KMS-11 (cell line): ENCODE measurements at regions not wholly inside any gene's neighbourhood (a gene's known extent, or its start where the extent isn't known, plus 50 kb on each side); places are given as distances from the start of the nearest gene placed in this dataset.
A peak's percentile ranks its signal among the peaks of the same experiment; 100 is the strongest.

Experiments
- H2AFZ ChIP-seq: fragments of 200-600 bp; sonication (generic); 2 replicates; pipeline ENCODE4 v1.6.1; 2016; ENCODE audit warnings: antibody characterized with exemption, mixed run types, low read depth
- H3K27ac ChIP-seq: fragments of 200-600 bp; sonication (generic); 2 replicates; pipeline ENCODE4 v1.6.1; 2016; ENCODE audit warnings: mild to moderate bottlenecking, mixed run types
- H3K27me3 ChIP-seq: fragments of 200-600 bp; sonication (generic); 2 replicates; pipeline ENCODE4 v1.6.1; 2017; ENCODE audit warnings: mild to moderate bottlenecking, low read depth, mixed run types, moderate library complexity; ENCODE audit not compliant: insufficient read depth
- H3K36me3 ChIP-seq: fragments of 200-600 bp; sonication (generic); 2 replicates; pipeline ENCODE4 v1.6.1; 2017; ENCODE audit warnings: mild to moderate bottlenecking, mixed run types; ENCODE audit not compliant: insufficient read depth
- H3K4me1 ChIP-seq: fragments of 200-600 bp; sonication (generic); 2 replicates; pipeline ENCODE4 v1.6.1; 2016; ENCODE audit warnings: mild to moderate bottlenecking, low read depth, mixed run types; ENCODE audit not compliant: poor library complexity, severe bottlenecking
- H3K4me2 ChIP-seq: fragments of 200-600 bp; sonication (generic); 2 replicates; pipeline ENCODE4 v1.7.0; 2016; ENCODE audit warnings: mild to moderate bottlenecking, mixed run types
- H3K4me3 ChIP-seq: fragments of 200-600 bp; sonication (generic); IDR thresholded peaks from 2 replicates; pipeline ENCODE4 v1.6.1; 2017; ENCODE audit warnings: low read depth, low read length, mixed read lengths; ENCODE audit not compliant: insufficient read depth
- H3K79me2 ChIP-seq: fragments of 200-600 bp; sonication (generic); 2 replicates; pipeline ENCODE4 v1.6.1; 2016; ENCODE audit warnings: low read depth, mixed run types; ENCODE audit not compliant: insufficient read depth
- H3K9ac ChIP-seq: fragments of 200-600 bp; sonication (generic); 2 replicates; pipeline ENCODE4 v1.6.1; 2016; ENCODE audit warnings: mild to moderate bottlenecking, mixed run types
- H4K20me1 ChIP-seq: fragments of 200-600 bp; sonication (generic); 2 replicates; pipeline ENCODE4 v1.6.1; 2016; ENCODE audit warnings: mild to moderate bottlenecking, mixed run types; ENCODE audit not compliant: insufficient read depth
- TF ChIP-seq, protein P1 (sequence below): fragments of 200-600 bp; sonication (generic); conservative IDR thresholded peaks from 2 replicates; pipeline ENCODE4 v1.6.1; 2017; ENCODE audit warnings: low read depth, mild to moderate bottlenecking, antibody characterized with exemption, low read length, moderate library complexity, mixed read lengths

DNA sequence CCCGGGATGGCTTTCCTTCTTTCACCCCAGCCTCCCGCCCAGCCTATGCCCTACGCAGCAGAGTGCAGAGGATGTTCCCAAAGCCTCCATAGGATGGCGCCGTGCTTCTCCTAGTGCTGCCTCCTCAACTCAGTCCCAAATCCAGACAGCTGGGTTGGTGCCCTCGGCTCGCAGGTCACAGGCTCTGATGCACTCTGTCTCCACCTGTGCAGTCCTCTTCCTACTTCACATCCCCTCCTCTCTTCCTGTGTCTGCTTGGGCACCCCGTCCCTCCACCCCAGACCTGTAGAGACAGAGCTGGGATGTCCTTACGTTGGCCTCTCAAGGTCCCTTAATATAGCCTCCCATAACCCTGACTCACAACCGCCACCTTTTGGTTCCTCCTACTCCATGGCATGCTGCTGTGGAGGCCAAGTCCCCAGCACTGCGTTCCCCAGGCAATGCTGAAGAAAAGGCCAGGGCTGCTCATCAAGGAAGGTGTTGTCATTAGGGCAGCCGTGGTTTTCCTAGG lies 314.4 kb downstream of the GADD45G start:
- Histone ChIP-seq H3K4me1 (peaks cover 3% of the 10 kb centered on the region), H3K27me3 (no peaks in the 10 kb centered on the region), H2AFZ (no peak overlapping the region), H3K4me3 (no peak overlapping the region), H3K27ac (no peak overlapping the region), H3K9ac (no peak overlapping the region), H3K4me2 (no peak overlapping the region), H3K36me3 (no peaks in the 10 kb centered on the region), H3K79me2 (no peaks in the 10 kb centered on the region), H4K20me1 (no peaks in the 10 kb centered on the region)
- TF ChIP-seq, protein P1, sequence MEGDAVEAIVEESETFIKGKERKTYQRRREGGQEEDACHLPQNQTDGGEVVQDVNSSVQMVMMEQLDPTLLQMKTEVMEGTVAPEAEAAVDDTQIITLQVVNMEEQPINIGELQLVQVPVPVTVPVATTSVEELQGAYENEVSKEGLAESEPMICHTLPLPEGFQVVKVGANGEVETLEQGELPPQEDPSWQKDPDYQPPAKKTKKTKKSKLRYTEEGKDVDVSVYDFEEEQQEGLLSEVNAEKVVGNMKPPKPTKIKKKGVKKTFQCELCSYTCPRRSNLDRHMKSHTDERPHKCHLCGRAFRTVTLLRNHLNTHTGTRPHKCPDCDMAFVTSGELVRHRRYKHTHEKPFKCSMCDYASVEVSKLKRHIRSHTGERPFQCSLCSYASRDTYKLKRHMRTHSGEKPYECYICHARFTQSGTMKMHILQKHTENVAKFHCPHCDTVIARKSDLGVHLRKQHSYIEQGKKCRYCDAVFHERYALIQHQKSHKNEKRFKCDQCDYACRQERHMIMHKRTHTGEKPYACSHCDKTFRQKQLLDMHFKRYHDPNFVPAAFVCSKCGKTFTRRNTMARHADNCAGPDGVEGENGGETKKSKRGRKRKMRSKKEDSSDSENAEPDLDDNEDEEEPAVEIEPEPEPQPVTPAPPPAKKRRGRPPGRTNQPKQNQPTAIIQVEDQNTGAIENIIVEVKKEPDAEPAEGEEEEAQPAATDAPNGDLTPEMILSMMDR: peak; percentile 36; the same call in 1 of the 2 replicates

DNA sequence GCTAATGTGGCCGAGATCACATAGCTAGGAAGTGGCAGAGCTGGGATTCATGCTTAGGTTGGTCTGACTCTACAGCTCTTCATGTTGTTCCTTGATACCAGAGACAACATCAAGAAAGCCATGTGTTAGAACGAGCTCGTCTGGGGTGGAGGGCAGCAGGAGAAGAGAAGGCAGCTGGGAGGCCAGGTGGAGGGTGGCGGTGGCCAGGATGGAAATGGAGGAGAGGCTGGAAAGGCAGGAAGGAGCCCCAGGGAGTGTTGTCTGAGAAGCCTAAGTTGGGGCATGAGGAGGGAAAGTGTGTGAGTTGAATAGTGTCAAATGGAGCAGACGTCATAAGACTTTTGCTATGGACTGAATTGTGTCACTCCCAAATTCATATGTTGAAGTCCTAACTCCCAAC lies 315.3 kb downstream of the GADD45G start:
- H3K27me3 ChIP-seq: no peaks in the 10 kb centered on the region
- no peak overlapping the region for H3K9ac ChIP-seq
- H4K20me1 ChIP-seq: no peaks in the 10 kb centered on the region
- H3K79me2 ChIP-seq: no peaks in the 10 kb centered on the region
- no peak overlapping the region for H3K27ac ChIP-seq
- peaks cover 4% of the 10 kb centered on the region for H3K4me1 ChIP-seq
- H3K4me3 ChIP-seq: no peak overlapping the region
- no peak overlapping the region for H2AFZ ChIP-seq
- H3K4me2 ChIP-seq: no peak overlapping the region
- TF ChIP-seq, protein P1: no peak
- no peaks in the 10 kb centered on the region for H3K36me3 ChIP-seq

DNA sequence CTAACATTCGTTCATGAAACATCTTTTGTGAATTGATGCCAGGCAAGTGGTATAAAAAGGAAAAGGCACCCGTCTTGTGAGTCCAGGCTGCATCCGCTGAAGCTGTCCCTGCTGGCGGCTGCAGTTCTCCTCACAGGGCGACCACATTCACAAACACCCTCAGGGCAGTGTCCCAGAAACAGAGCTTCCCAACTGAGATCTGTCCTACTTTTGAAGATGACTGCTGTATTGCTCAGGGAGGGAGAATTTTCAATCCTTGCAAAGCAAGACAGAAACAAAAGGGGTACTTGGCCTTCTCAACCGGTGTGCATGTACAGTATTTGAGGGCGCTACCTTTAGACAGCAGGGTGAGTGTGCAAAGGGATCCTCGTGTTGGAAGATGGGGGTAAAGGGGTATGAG lies 316.1 kb downstream of the GADD45G start:
- TF ChIP-seq, protein P1: no peak
- Histone ChIP-seq H3K27me3 (no peaks in the 10 kb centered on the region), H2AFZ (no peak overlapping the region)

DNA sequence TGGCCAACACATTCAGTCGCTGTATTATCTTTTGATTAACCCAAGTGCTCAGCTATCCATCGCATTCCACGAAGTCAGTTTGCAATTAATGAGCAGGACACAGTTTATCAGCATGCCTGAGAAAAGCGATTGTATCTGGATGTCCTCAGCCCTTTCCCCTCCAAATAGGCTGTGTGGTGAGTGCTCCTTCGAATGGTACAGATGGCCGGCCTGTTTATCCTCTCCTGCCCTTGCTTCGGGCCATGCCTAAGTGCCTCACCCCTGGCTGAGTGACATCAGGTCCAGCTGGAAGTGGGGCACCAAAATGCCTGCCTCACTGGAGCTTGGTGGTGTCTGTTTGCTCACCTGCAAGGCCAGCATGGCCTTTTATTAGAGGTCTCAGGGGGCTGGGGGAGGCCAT lies 317.3 kb downstream of the GADD45G start:
- TF ChIP-seq, protein P1: no peak
- Histone ChIP-seq H3K4me3 (no peak overlapping the region), H3K27me3 (no peaks in the 10 kb centered on the region), H3K4me2 (no peak overlapping the region), H3K36me3 (no peaks in the 10 kb centered on the region), H4K20me1 (no peaks in the 10 kb centered on the region), H3K9ac (no peak overlapping the region), H3K27ac (no peak overlapping the region), H2AFZ (no peak overlapping the region), H3K79me2 (no peaks in the 10 kb centered on the region), H3K4me1 (peaks cover 4% of the 10 kb centered on the region)

More for the DNA sequence above, 316.1 kb downstream of the GADD45G start:
- no peaks in the 10 kb centered on the region for H3K36me3 ChIP-seq
- H3K4me3 ChIP-seq: no peak overlapping the region
- no peak overlapping the region for H3K4me2 ChIP-seq
- no peak overlapping the region for H3K27ac ChIP-seq
- H3K4me1 ChIP-seq: peaks cover 4% of the 10 kb centered on the region
- no peak overlapping the region for H3K9ac ChIP-seq
- no peaks in the 10 kb centered on the region for H4K20me1 ChIP-seq
- H3K79me2 ChIP-seq: no peaks in the 10 kb centered on the region
